ENCODE measurements at regions not wholly inside any gene's neighbourhood (a gene's known extent, or its start where the extent isn't known, plus 50 kb on each side); places are given as distances from the start of the nearest gene placed in this dataset.

- DNase-seq: no peak
Measured at GRCh38 chr9:91025856-91026255, 224.2 kb downstream of the SYK start.

DNA sequence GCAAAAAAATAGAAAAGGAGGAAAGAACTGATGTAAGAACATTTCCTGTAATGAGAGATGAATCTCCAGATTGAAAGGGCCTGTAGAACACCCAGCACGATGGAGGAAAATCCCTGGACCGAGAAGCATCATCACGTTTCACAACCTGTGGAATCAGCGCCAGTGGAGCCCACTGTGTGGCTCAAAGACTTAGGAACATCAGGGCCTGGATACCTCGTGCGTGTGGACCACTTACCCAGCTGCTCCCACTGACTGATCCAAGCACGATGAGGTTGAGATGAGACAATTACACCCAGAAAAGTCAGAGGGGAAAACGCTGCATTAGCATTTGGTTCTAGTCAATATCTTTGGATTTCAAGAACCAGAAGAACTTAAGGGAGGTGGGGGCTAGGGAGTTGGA lies 224.6 kb downstream of the SYK start:
- DNase-seq: no peak

GRCh38 chr9:91027005-91027404 lies 225.4 kb downstream of the SYK start:
- DNase-seq: no peak

GRCh38 chr9:91028166-91028827 lies 226.7 kb downstream of the SYK start:
- no peak for DNase-seq

DNA sequence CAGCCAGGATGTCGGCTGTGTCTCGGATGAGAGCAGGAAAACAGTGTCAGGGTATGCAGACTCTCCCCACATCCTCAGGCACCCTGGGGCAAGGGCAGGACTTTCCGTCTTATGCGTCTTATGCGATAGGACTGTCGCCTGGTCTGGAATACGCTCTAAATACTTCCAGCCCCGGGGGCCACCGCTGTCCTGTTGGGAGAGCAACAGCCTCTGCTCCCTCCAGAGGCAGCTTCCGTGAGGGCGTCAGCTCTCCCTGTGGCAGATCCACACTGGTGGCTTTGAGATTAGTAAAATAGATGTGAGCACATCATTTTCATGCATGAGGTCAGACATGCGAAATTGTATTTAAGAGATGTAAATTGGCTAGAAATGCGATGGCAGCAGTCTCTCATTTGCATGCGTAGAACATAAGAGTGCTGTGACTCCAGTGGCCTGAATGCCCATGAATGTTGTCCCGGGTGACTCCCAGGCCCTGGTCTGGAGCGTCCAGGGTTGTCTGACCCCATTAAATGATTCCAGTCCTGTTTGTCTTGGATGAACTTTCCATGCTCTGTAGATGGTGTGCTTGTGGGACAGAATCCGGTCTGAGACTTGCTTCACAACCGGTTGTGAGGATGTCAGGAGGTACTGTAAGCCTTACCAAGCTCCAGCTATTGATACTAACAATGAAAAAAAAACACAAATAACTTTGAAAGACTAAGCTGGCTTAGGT lies 228.2 kb downstream of the SYK start:
- no peak for DNase-seq

GRCh38 chr9:91032121-91032531 lies 230.5 kb downstream of the SYK start:
- no peak for DNase-seq

DNA sequence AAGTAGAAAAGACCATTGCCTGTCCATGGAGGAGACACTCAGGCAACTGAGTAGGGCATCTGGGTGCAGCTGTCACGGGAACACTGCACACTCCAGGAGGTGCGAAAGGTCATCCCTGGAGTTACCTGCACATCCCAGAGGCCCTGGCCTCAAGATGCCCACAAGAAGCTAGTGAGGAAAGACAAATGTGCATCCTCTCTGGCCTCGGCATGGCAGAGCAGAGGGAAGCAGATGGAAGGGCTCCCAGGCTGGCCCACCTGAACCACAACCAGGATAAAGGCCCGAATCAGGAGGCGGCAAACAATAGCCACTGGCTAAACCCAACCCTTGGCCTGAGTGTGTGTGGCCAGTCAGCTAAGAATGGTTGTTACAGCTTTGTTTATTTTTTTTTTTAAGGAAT lies 231.7 kb downstream of the SYK start:
- DNase-seq: no peak

DNA sequence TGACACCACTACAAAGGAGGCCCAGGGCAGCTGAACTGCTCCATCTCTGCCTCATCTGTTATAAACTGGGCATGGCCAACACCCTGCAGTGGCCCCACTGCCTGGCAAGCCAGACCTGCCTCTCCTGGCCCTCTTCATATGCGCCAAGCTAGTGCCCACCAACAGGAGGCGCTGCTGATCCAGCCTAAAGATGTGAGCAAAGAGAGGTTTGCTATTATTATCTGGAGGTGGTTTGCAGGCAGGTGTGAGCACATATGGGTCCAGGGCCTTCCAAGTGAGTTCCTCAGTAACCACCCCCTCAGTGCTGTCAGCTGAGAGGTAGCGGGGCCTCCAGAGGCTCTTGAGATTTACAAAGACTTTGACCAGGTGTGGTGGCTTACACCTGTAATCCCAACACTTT lies 232.2 kb downstream of the SYK start:
- DNase-seq: peak; percentile 53

GRCh38 chr9:91034521-91034920 lies 232.9 kb downstream of the SYK start:
- DNase-seq: no peak

GRCh38 chr9:91034976-91035824 lies 233.6 kb downstream of the SYK start:
- no peak for DNase-seq

DNA sequence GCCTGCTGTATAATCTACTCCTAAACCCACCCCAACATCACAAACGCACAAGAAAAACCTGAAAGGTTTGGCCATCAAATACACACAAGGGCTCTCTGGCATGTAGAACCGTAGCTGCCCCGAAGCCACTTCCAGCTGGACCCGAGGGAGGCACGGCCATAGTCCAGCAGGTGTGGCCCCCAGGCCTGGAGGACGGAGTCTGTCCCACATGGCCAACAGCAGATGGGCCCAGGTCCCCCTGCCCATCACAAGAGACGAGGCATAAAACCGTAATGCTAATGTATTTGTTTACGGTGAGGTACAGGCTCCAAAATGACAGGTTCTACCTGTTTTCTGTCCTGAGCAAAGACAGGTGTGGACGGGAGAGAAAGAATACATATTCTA lies 234.2 kb downstream of the SYK start:
- no peak for DNase-seq

DNA sequence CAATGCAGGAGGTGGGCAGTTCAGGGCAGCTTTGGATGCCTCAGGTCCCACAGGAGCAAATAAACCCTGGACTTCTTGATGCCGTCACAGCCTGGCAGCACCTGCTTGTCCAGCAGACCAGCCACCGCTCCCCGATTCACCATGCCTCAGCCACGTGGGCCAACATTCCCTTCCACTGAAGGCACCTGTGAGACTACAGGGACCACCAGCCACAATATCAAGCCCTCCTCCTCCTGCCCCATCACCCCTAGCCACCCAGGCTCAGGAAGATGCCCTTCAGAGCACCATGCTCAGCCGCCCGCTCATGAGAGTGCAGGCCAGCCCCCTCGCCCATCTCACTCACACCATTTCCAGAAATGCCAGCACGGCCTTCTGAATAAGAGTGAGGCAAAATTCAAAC lies 234.7 kb downstream of the SYK start:
- no peak for DNase-seq

- DNase-seq: no peak
Measured at GRCh38 chr9:91036826-91037510, 235.3 kb downstream of the SYK start.

- no peak for DNase-seq
Measured at GRCh38 chr9:91037511-91038482, 236.2 kb downstream of the SYK start.

GRCh38 chr9:91038483-91039124 lies 237.0 kb downstream of the SYK start:
- DNase-seq: no peak

DNA sequence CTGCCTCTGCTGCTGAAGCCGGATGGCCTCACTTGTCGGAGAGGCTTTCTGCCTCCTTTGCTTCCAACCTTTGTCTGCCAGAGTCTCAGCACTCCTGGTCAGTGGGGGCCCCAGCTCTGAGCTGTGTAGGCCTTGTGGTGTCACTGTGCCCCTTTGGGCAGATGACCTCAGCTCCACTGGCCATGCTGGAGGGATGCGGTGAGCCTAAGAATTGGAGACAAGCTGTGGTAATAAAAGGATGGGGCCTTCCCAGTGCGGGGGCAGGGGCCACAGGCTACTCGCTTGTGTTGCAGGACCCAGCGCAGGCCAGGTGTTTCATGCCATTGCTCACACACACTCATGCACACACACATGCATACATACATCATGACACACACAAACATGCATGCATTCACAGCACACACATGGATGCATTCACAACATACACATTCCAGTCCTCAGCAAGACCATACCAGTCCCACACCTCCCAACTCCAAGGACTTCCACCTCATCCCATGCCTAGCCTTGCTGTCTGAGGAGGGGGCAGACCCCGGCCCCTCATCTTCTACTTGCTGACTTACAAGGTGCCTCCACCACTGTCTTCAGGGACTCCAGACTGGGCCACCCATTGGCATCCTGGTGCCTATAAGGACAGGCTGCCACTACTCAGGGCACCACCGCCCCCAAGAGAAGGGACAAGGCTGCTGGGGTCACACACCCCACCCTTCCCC lies 237.7 kb downstream of the SYK start:
- no peak for DNase-seq

GRCh38 chr9:91039835-91040140 lies 238.2 kb downstream of the SYK start:
- DNase-seq: no peak

- no peak for DNase-seq
Measured at GRCh38 chr9:91040371-91041215, 239.0 kb downstream of the SYK start.

DNA sequence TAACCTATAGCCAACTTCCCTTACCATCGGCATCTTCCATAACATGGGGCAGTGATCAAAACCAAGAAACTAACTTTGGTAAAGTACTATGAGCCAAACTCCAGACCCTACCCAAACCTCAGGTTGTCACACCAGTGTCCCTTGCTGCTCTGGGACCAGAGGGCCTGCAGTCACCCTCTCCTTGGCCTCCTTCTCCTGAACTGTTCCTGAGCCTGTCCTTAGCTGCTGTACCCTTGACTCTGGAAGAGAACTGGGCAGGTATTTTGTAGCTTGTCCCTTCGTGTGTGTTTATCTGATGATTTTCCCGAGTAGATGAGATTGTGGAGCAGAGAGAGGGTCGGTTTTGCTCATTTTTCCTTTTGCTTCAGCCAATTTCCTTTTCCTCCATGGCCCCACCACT lies 240.4 kb downstream of the SYK start:
- DNase-seq: no peak

- no peak for DNase-seq
Measured at GRCh38 chr9:91042541-91042940, 240.9 kb downstream of the SYK start.

Data from NK-92 treated with Interleukin-12 subunit alpha and Interleukin-12 subunit beta, amount 100 ng/mL, for 24 hours (cell line).